Right atrium auricular region (tissue), 2 donors: ENCODE measurements at regions not wholly inside any gene's neighbourhood (a gene's known extent, or its start where the extent isn't known, plus 50 kb on each side); places are given as distances from the start of the nearest gene placed in this dataset.
"Not testable (repeated sequence)": the region's sequence is repeated elsewhere in the genome, so short reads cannot be mapped to it uniquely, and the experiment has no call there.

ENCODE experiments used
- DNase-seq: peaks from one replicate; pipeline ENCODE4 v3.0.0-alpha.2; 2019; ENCODE audit warnings: low spot score
- H3K27ac ChIP-seq, 2 donors: fragments of 200-600 bp; sonication (generic); 1 replicate in 1 of 2; 2 replicates in 1 of 2; pipeline ENCODE4 v1.5.1; 2016 to 2019
- H3K27me3 ChIP-seq, 2 donors: fragments of 200-600 bp; sonication (generic); one replicate each; pipeline versions ENCODE4 v1.5.1 to v1.6.0; 2017 to 2019
- H3K36me3 ChIP-seq: fragments of 200-600 bp; sonication (generic); one replicate; pipeline ENCODE4 v1.5.1; 2016
- H3K4me1 ChIP-seq, 2 donors: fragments of 200-600 bp; sonication (generic); one replicate each; pipeline versions ENCODE4 v1.5.1 to v1.6.0; 2017 to 2019
- H3K4me3 ChIP-seq, 2 donors: fragments of 200-600 bp; sonication (generic); 1 replicate in 1 of 2; 2 replicates in 1 of 2; pipeline ENCODE4 v1.5.1; 2017 to 2019; ENCODE audit warnings: mild to moderate bottlenecking in 1 of 2, moderate library complexity in 1 of 2
- H3K9me3 ChIP-seq, 2 donors: fragments of 200-600 bp; sonication (generic); one replicate each; pipeline ENCODE4 v1.5.1; 2019
- CTCF ChIP-seq, 2 donors: fragments of 200-600 bp; sonication (generic); IDR thresholded peaks; one replicate each; pipeline ENCODE4 v1.5.1; 2019; ENCODE audit warnings: antibody characterized with exemption in 2 of 2

- no peak for DNase-seq
- Histone ChIP-seq H3K9me3 (peaks cover 6% of the 10 kb centered on the region in 2 donors), H3K27ac (no peak overlapping the region), H3K36me3 (no peaks in the 10 kb centered on the region), H3K27me3 (no peaks in the 10 kb centered on the region), H3K4me3 (no peak overlapping the region), H3K4me1 (no peaks in the 10 kb centered on the region)
- no peak for TF ChIP-seq CTCF (IDR thresholded peaks at IDR 0.05)
Observed at GRCh38 chr4:151548708-151549107, 139.7 kb downstream of the FHIP1A start.

- not testable (repeated sequence) for H3K27me3 ChIP-seq, H3K36me3 ChIP-seq, H3K9me3 ChIP-seq, DNase-seq, H3K4me3 ChIP-seq, H3K27ac ChIP-seq, H3K4me1 ChIP-seq
Observed at GRCh38 chr4:151549378-151549777, 140.4 kb downstream of the FHIP1A start.

GRCh38 chr4:151553874-151554273 is 144.9 kb downstream of the FHIP1A start:
- H3K27me3 ChIP-seq: no peaks in the 10 kb centered on the region
- no peak for TF ChIP-seq CTCF (IDR thresholded peaks at IDR 0.05)
- H3K27ac ChIP-seq: no peak overlapping the region
- no peaks in the 10 kb centered on the region for H3K36me3 ChIP-seq
- H3K4me3 ChIP-seq: no peak overlapping the region
- H3K4me1 ChIP-seq: no peaks in the 10 kb centered on the region
- H3K9me3 ChIP-seq: no peaks in the 10 kb centered on the region
- DNase-seq: no peak

GRCh38 chr4:151555151-151555945 is 146.4 kb downstream of the FHIP1A start:
- Histone ChIP-seq H3K27me3 (no peaks in the 10 kb centered on the region), H3K9me3 (no peaks in the 10 kb centered on the region), H3K36me3 (no peaks in the 10 kb centered on the region), H3K4me1 (no peaks in the 10 kb centered on the region), H3K27ac (no peak overlapping the region), H3K4me3 (no peak overlapping the region)
- TF ChIP-seq CTCF (IDR thresholded peaks at IDR 0.05): no peak
- DNase-seq: no peak

GRCh38 chr4:151558496-151559113 is 149.6 kb downstream of the FHIP1A start:
- H3K27me3 ChIP-seq: no peaks in the 10 kb centered on the region
- H3K4me1 ChIP-seq: no peaks in the 10 kb centered on the region
- no peaks in the 10 kb centered on the region for H3K36me3 ChIP-seq
- no peak for DNase-seq
- H3K27ac ChIP-seq: no peak overlapping the region
- H3K9me3 ChIP-seq: no peaks in the 10 kb centered on the region
- no peak overlapping the region for H3K4me3 ChIP-seq
- no peak for TF ChIP-seq CTCF (IDR thresholded peaks at IDR 0.05)

- H3K9me3 ChIP-seq: no peaks in the 10 kb centered on the region
- H3K27me3 ChIP-seq: no peaks in the 10 kb centered on the region
- no peak for DNase-seq
- no peaks in the 10 kb centered on the region for H3K4me1 ChIP-seq
- H3K4me3 ChIP-seq: no peak overlapping the region
- H3K36me3 ChIP-seq: no peaks in the 10 kb centered on the region
- TF ChIP-seq CTCF (IDR thresholded peaks at IDR 0.05): no peak
- no peak overlapping the region for H3K27ac ChIP-seq
Observed at GRCh38 chr4:151559595-151559994, 150.6 kb downstream of the FHIP1A start.
